GM23338 (cell line): ENCODE measurements at regions not wholly inside any gene's neighbourhood (a gene's known extent, or its start where the extent isn't known, plus 50 kb on each side); places are given as distances from the start of the nearest gene placed in this dataset.
A peak's percentile ranks its signal among the peaks of the same experiment; 100 is the strongest.

Source experiments
- ATAC-seq: fragments of 200-7000 bp; cut with Tn5 transposase; 3 replicates; pipeline ENCODE4 v1.9.1; 2020
- DNase-seq: peaks from one replicate; pipeline ENCODE4 v3.0.0-alpha.2; 2015; ENCODE audit warnings: low spot score
- H2AFZ ChIP-seq: fragments of 200-600 bp; sonication (generic); 2 replicates; pipeline ENCODE4 v1.8.0; 2016; ENCODE audit warnings: antibody characterized with exemption, mild to moderate bottlenecking, moderate library complexity
- H3F3A ChIP-seq: fragments of 200-600 bp; sonication (generic); replicated peaks from 2 replicates; pipeline ENCODE4 v1.8.0; 2017; ENCODE audit warnings: antibody characterized with exemption, mixed run types, low read depth
- H3K27ac ChIP-seq: fragments of 200-600 bp; sonication (generic); 2 replicates; pipeline ENCODE4 v1.6.1; 2016; ENCODE audit warnings: low read depth
- H3K27me3 ChIP-seq: fragments of 200-600 bp; sonication (generic); 2 replicates; pipeline ENCODE4 v1.8.0; 2016; ENCODE audit warnings: mild to moderate bottlenecking, mixed run types, moderate library complexity; ENCODE audit not compliant: insufficient read depth
- H3K36me3 ChIP-seq: fragments of 200-600 bp; sonication (generic); 2 replicates; pipeline ENCODE4 v1.8.0; 2016; ENCODE audit warnings: mild to moderate bottlenecking; ENCODE audit not compliant: insufficient read depth
- H3K4me1 ChIP-seq: fragments of 200-600 bp; sonication (generic); 2 replicates; pipeline ENCODE4 v1.8.0; 2016; ENCODE audit warnings: mild to moderate bottlenecking, moderate library complexity; ENCODE audit not compliant: insufficient read depth
- H3K4me2 ChIP-seq: fragments of 200-600 bp; sonication (generic); 2 replicates; pipeline ENCODE4 v1.7.1; 2017; ENCODE audit warnings: mixed run types
- H3K4me3 ChIP-seq: fragments of 200-600 bp; sonication (generic); 2 replicates; pipeline ENCODE4 v1.6.1; 2016; ENCODE audit warnings: mixed run types
- H3K79me2 ChIP-seq: fragments of 200-600 bp; sonication (generic); replicated peaks from 2 replicates; pipeline ENCODE4 v1.8.0; 2017; ENCODE audit warnings: mild to moderate bottlenecking; ENCODE audit not compliant: insufficient read depth
- H3K9me2 ChIP-seq: fragments of 200-600 bp; sonication (generic); 2 replicates; pipeline ENCODE4 v1.8.0; 2017; ENCODE audit not compliant: insufficient read depth
- H4K20me1 ChIP-seq: fragments of 200-600 bp; sonication (generic); replicated peaks from 2 replicates; pipeline ENCODE4 v1.8.0; 2017; ENCODE audit warnings: mild to moderate bottlenecking; ENCODE audit not compliant: insufficient read depth
- H3K27ac Mint-ChIP-seq: 2 replicates; pipeline ENCODE4 v1.8.0; 2020; ENCODE audit warnings: inconsistent platforms, mild to moderate bottlenecking, moderate library complexity, mixed read lengths
- H3K27me3 Mint-ChIP-seq: 3 replicates; pipeline ENCODE4 v1.8.0; 2022; ENCODE audit warnings: low read depth, mild to moderate bottlenecking, moderate library complexity, mixed read lengths, inconsistent platforms; ENCODE audit not compliant: insufficient read depth, poor library complexity
- H3K36me3 Mint-ChIP-seq: 3 replicates; pipeline ENCODE4 v1.8.0; 2021; ENCODE audit warnings: low read depth, mild to moderate bottlenecking, inconsistent platforms, moderate library complexity, mixed read lengths
- H3K4me1 Mint-ChIP-seq: 3 replicates; pipeline ENCODE4 v1.8.0; 2020; ENCODE audit warnings: mild to moderate bottlenecking, inconsistent platforms, mixed read lengths
- H3K4me3 Mint-ChIP-seq: 3 replicates; pipeline ENCODE4 v1.8.0; 2021; ENCODE audit warnings: moderate library complexity, mild to moderate bottlenecking, inconsistent platforms, mixed read lengths
- H3K9me3 Mint-ChIP-seq: 3 replicates; pipeline ENCODE4 v1.8.0; 2020; ENCODE audit warnings: moderate library complexity, mild to moderate bottlenecking, inconsistent platforms, mixed read lengths
- CREB1 ChIP-seq: fragments of 250-450 bp; sonication (Bioruptor Pico); IDR thresholded peaks from 2 replicates; pipeline ENCODE4 v1.5.0; 2020; ENCODE audit warnings: low read depth, mild to moderate bottlenecking, moderate library complexity
- EZH2 ChIP-seq: fragments of 200-600 bp; sonication (generic); IDR thresholded peaks from one replicate; pipeline ENCODE4 v1.8.0; 2017; ENCODE audit warnings: antibody characterized with exemption, mild to moderate bottlenecking, low read depth; ENCODE audit not compliant: unreplicated experiment
- EZH2phosphoT487 ChIP-seq: fragments of 200-600 bp; sonication (generic); IDR thresholded peaks from one replicate; pipeline ENCODE4 v1.8.1; 2018; ENCODE audit warnings: antibody characterized with exemption; ENCODE audit not compliant: unreplicated experiment
- JUNB ChIP-seq: IDR thresholded peaks from one replicate; pipeline ENCODE4 v1.6.1; 2016; ENCODE audit warnings: antibody characterized with exemption; ENCODE audit not compliant: unreplicated experiment
- NANOG ChIP-seq: IDR thresholded peaks from 2 replicates; pipeline ENCODE4 v1.6.1; 2016; ENCODE audit warnings: antibody characterized with exemption, borderline replicate concordance
- POLR2AphosphoS5 ChIP-seq: IDR thresholded peaks from 2 replicates; pipeline ENCODE4 v1.6.1; 2016; ENCODE audit warnings: antibody characterized with exemption, low read depth
- STAT1 ChIP-seq: IDR thresholded peaks from one replicate; pipeline ENCODE4 v1.6.1; 2016; ENCODE audit warnings: antibody characterized with exemption; ENCODE audit not compliant: unreplicated experiment
- ZNF114 ChIP-seq: fragments of 250-450 bp; sonication (Bioruptor Pico); IDR thresholded peaks from 2 replicates; pipeline ENCODE4 v1.5.0; 2020; ENCODE audit warnings: mild to moderate bottlenecking, moderate library complexity
- ZNF331 ChIP-seq: fragments of 250-450 bp; sonication (Bioruptor Pico); IDR thresholded peaks from 2 replicates; pipeline ENCODE4 v1.5.0; 2020; ENCODE audit warnings: low read depth, mild to moderate bottlenecking, moderate library complexity
- TF ChIP-seq, protein P1 (sequence below): IDR thresholded peaks from one replicate; pipeline ENCODE4 v1.6.1; 2018; ENCODE audit warnings: antibody characterized with exemption; ENCODE audit not compliant: unreplicated experiment
- TF ChIP-seq, protein P2 (sequence below): IDR thresholded peaks from 2 replicates; pipeline ENCODE4 v1.6.1; 2016; ENCODE audit warnings: antibody characterized with exemption
- TF ChIP-seq, protein P3 (sequence below), 2 experiments: fragments of 200-600 bp in 1 of 2; sonication (generic) in 1 of 2; conservative IDR thresholded peaks; 2 replicates each; pipeline versions ENCODE4 v1.5.1 to v1.6.1; 2016 to 2017; ENCODE audit warnings: antibody characterized with exemption in 2 of 2, low read depth in 2 of 2, mild to moderate bottlenecking in 2 of 2, moderate library complexity in 1 of 2

DNA sequence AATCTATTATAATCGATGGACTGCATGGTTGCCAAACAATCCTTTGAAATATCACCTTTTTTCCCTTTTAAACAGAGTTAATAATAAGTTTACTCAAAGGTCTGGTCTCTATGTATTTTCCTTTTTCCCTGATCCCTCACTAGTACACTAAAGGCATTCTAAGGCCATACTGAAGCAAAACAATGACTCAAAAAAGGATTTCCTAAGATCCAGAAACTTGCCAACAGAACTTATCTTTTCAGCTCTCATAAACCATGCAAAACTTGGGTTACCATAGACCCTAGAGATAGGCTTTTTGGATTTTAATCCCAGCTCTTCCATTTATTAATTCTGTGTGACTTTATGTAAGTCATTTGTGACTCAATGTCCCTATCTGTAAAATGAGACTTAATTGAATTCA lies 77.1 kb downstream of the IFI44 start (continued):
- TF ChIP-seq, protein P1, sequence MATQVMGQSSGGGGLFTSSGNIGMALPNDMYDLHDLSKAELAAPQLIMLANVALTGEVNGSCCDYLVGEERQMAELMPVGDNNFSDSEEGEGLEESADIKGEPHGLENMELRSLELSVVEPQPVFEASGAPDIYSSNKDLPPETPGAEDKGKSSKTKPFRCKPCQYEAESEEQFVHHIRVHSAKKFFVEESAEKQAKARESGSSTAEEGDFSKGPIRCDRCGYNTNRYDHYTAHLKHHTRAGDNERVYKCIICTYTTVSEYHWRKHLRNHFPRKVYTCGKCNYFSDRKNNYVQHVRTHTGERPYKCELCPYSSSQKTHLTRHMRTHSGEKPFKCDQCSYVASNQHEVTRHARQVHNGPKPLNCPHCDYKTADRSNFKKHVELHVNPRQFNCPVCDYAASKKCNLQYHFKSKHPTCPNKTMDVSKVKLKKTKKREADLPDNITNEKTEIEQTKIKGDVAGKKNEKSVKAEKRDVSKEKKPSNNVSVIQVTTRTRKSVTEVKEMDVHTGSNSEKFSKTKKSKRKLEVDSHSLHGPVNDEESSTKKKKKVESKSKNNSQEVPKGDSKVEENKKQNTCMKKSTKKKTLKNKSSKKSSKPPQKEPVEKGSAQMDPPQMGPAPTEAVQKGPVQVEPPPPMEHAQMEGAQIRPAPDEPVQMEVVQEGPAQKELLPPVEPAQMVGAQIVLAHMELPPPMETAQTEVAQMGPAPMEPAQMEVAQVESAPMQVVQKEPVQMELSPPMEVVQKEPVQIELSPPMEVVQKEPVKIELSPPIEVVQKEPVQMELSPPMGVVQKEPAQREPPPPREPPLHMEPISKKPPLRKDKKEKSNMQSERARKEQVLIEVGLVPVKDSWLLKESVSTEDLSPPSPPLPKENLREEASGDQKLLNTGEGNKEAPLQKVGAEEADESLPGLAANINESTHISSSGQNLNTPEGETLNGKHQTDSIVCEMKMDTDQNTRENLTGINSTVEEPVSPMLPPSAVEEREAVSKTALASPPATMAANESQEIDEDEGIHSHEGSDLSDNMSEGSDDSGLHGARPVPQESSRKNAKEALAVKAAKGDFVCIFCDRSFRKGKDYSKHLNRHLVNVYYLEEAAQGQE = no peak
- TF ChIP-seq STAT1 = no peak
- TF ChIP-seq CREB1 (CRISPR knock-in tag) = no peak

DNA sequence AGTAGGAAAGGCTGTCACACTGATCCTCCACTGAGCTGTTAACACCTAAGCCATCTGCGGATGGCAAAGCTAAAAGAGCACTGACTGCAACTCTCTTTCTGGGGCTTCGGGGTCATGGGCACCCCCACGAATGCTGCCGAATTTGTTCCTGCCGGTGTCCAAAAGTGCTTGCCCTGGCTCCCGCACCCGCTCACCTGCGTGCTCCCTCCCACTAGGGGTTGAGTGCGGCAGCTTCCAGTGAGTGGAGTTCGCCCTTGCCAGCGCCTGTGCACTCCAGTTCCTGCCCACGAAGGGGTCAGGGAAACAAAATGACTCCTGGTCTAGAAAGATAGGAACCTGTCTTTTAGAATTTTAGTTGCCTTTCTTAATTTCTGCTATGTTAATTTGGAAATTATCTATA lies 78.7 kb downstream of the IFI44 start:
- Mint-ChIP-seq H3K4me3 (no peak overlapping the region), H3K4me1 (no peaks in the 10 kb centered on the region; the same call in 1 of the 3 replicates), H3K27ac (no peak overlapping the region), H3K36me3 (no peaks in the 10 kb centered on the region), H3K9me3 (no peaks in the 10 kb centered on the region), H3K27me3 (no peaks in the 10 kb centered on the region)
- H3K27me3 ChIP-seq = no peaks in the 10 kb centered on the region
- ATAC-seq = peak; percentile 34; the same call in 2 of the 3 replicates
- H2AFZ ChIP-seq = peak overlapping the region; percentile 29; the same call in 1 of the 2 replicates
- no peak for TF ChIP-seq CREB1 (CRISPR knock-in tag)
- TF ChIP-seq, protein P2, sequence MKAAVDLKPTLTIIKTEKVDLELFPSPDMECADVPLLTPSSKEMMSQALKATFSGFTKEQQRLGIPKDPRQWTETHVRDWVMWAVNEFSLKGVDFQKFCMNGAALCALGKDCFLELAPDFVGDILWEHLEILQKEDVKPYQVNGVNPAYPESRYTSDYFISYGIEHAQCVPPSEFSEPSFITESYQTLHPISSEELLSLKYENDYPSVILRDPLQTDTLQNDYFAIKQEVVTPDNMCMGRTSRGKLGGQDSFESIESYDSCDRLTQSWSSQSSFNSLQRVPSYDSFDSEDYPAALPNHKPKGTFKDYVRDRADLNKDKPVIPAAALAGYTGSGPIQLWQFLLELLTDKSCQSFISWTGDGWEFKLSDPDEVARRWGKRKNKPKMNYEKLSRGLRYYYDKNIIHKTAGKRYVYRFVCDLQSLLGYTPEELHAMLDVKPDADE = no peak
- TF ChIP-seq, protein P3, sequence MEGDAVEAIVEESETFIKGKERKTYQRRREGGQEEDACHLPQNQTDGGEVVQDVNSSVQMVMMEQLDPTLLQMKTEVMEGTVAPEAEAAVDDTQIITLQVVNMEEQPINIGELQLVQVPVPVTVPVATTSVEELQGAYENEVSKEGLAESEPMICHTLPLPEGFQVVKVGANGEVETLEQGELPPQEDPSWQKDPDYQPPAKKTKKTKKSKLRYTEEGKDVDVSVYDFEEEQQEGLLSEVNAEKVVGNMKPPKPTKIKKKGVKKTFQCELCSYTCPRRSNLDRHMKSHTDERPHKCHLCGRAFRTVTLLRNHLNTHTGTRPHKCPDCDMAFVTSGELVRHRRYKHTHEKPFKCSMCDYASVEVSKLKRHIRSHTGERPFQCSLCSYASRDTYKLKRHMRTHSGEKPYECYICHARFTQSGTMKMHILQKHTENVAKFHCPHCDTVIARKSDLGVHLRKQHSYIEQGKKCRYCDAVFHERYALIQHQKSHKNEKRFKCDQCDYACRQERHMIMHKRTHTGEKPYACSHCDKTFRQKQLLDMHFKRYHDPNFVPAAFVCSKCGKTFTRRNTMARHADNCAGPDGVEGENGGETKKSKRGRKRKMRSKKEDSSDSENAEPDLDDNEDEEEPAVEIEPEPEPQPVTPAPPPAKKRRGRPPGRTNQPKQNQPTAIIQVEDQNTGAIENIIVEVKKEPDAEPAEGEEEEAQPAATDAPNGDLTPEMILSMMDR (conservative IDR thresholded peaks at IDR 0.05; ENCODE audit: low read depth in 2 of 2) = no peak
- no peak for TF ChIP-seq STAT1
- no peak for TF ChIP-seq ZNF331 (CRISPR knock-in tag)
- no peak for TF ChIP-seq NANOG
- TF ChIP-seq EZH2 = no peak
- TF ChIP-seq, protein P1 = no peak
- TF ChIP-seq EZH2phosphoT487 = no peak
- TF ChIP-seq JUNB = no peak
- TF ChIP-seq ZNF114 = no peak
- TF ChIP-seq POLR2AphosphoS5 = no peak
- no peak overlapping the region for H3K27ac ChIP-seq
- no peak overlapping the region for H3K4me2 ChIP-seq
- no peaks in the 10 kb centered on the region; the same call in none of the 2 replicates for H3K9me2 ChIP-seq
- no peaks in the 10 kb centered on the region for H3K79me2 ChIP-seq
- no peak for DNase-seq
- H3K4me3 ChIP-seq = no peak overlapping the region
- no peaks in the 10 kb centered on the region for H3F3A ChIP-seq
- H3K4me1 ChIP-seq = no peaks in the 10 kb centered on the region
- no peaks in the 10 kb centered on the region for H3K36me3 ChIP-seq
- H4K20me1 ChIP-seq = no peaks in the 10 kb centered on the region
